Ecto neural progenitor cell (in vitro differentiated cells): ENCODE measurements at regions not wholly inside any gene's neighbourhood (a gene's known extent, or its start where the extent isn't known, plus 50 kb on each side); places are given as distances from the start of the nearest gene placed in this dataset.

Experiments
- DNase-seq: peaks from one replicate; pipeline ENCODE4 v3.0.0-alpha.2; 2018; ENCODE audit warnings: low spot score

- no peak for DNase-seq
Measured at GRCh38 chr2:107772353-107772752, 54.3 kb upstream of the RGPD4 start.

GRCh38 chr2:107775211-107775610, 51.5 kb upstream of the RGPD4 start:
- DNase-seq = no peak

- no peak for DNase-seq
Measured at GRCh38 chr2:107775791-107776190, 50.9 kb upstream of the RGPD4 start.

- DNase-seq = no peak
Measured at GRCh38 chr2:107776362-107776761, 50.3 kb upstream of the RGPD4 start.
